CD14-positive monocyte (primary cell): ENCODE measurements at regions not wholly inside any gene's neighbourhood (a gene's known extent, or its start where the extent isn't known, plus 50 kb on each side); places are given as distances from the start of the nearest gene placed in this dataset.

Source experiments
- DNase-seq, 3 donors: peaks; one replicate each; pipeline ENCODE4 v3.0.0-alpha.2; 2011 to 2022
- H2AFZ ChIP-seq: 2 replicates; pipeline ENCODE4 v1.6.0; 2012; ENCODE audit warnings: mild to moderate bottlenecking, low read depth, low read length, inconsistent platforms; ENCODE audit not compliant: insufficient read depth, poor library complexity, severe bottlenecking
- H3K27ac ChIP-seq, 2 donors: 1 replicate in 1 of 2; 2 replicates in 1 of 2; pipeline ENCODE4 v1.5.1; 2012 to 2013; ENCODE audit warnings: low read length in 2 of 2, control low read depth in 1 of 2, inconsistent platforms in 1 of 2, low read depth in 1 of 2, mild to moderate bottlenecking in 1 of 2
- H3K27me3 ChIP-seq, 2 donors: one replicate each; pipeline versions ENCODE4 v1.6.0 to v1.6.1; 2011 to 2013; ENCODE audit warnings: low read length in 2 of 2; ENCODE audit not compliant: control insufficient read depth in 2 of 2, insufficient read depth in 2 of 2
- H3K36me3 ChIP-seq, 2 donors: replicated peaks in 1 of 2; 1 replicate in 1 of 2; 2 replicates in 1 of 2; pipeline versions ENCODE4 v1.5.1 to v1.6.1; 2012 to 2013; ENCODE audit warnings: low read length in 2 of 2, control low read depth in 1 of 2, inconsistent platforms in 1 of 2, mild to moderate bottlenecking in 1 of 2; ENCODE audit not compliant: insufficient read depth in 2 of 2, control insufficient read depth in 1 of 2
- H3K4me1 ChIP-seq, 2 donors: 1 replicate in 1 of 2; 2 replicates in 1 of 2; pipeline versions ENCODE4 v1.5.1 to v1.6.1; 2012 to 2013; ENCODE audit warnings: low read length in 2 of 2, control low read depth in 1 of 2, inconsistent platforms in 1 of 2, mild to moderate bottlenecking in 1 of 2, moderate library complexity in 1 of 2; ENCODE audit not compliant: insufficient read depth in 2 of 2, control insufficient read depth in 1 of 2
- H3K4me2 ChIP-seq: replicated peaks from 2 replicates; pipeline ENCODE3; 2012; ENCODE audit warnings: low read length, moderate library complexity, mild to moderate bottlenecking; ENCODE audit not compliant: poor library complexity, severe bottlenecking; ENCODE audit errors: extremely low read depth
- H3K4me3 ChIP-seq, 3 experiments: fragments of 200-600 bp in 1 of 3; sonication (generic) in 1 of 3; replicated peaks in 1 of 3; 1 replicate in 2 of 3; 2 replicates in 1 of 3; pipeline ENCODE4 v1.5.1; 2011 to 2013; ENCODE audit warnings: low read length in 3 of 3, mild to moderate bottlenecking in 3 of 3, control low read depth in 2 of 3, low read depth in 2 of 3, inconsistent platforms in 1 of 3, moderate library complexity in 1 of 3
- H3K79me2 ChIP-seq: 2 replicates; pipeline ENCODE4 v1.6.0; 2012; ENCODE audit warnings: mild to moderate bottlenecking, control low read depth, inconsistent platforms, low read length, moderate library complexity; ENCODE audit not compliant: insufficient read depth
- H3K9ac ChIP-seq: 2 replicates; pipeline ENCODE4 v1.6.0; 2017; ENCODE audit warnings: low read length, mild to moderate bottlenecking; ENCODE audit not compliant: insufficient read depth, poor library complexity, severe bottlenecking
- H3K9me3 ChIP-seq, 2 donors: replicated peaks in 1 of 2; 1 replicate in 1 of 2; 2 replicates in 1 of 2; pipeline versions ENCODE4 v1.5.1 to v1.6.1; 2012 to 2013; ENCODE audit warnings: low read length in 2 of 2, control low read depth in 1 of 2; ENCODE audit not compliant: control insufficient read depth in 1 of 2, insufficient read depth in 1 of 2
- H4K20me1 ChIP-seq: 2 replicates; pipeline ENCODE4 v1.6.0; 2012; ENCODE audit warnings: mild to moderate bottlenecking, low read length, control low read depth, moderate library complexity; ENCODE audit not compliant: insufficient read depth
- H3K27ac Mint-ChIP-seq, 7 donors: one replicate each; pipeline ENCODE4 v1.8.0; 2020; ENCODE audit warnings: mild to moderate bottlenecking in 7 of 7, mixed read lengths in 7 of 7, moderate library complexity in 6 of 7, inconsistent platforms in 2 of 7
- H3K27me3 Mint-ChIP-seq, 3 donors: one replicate each; pipeline ENCODE4 v1.8.0; 2021 to 2022; ENCODE audit warnings: low read depth in 3 of 3, mild to moderate bottlenecking in 3 of 3, mixed read lengths in 3 of 3, moderate library complexity in 3 of 3, inconsistent platforms in 1 of 3
- H3K36me3 Mint-ChIP-seq, 2 donors: one replicate each; pipeline ENCODE4 v1.8.0; 2020; ENCODE audit warnings: mixed read lengths in 2 of 2, inconsistent platforms in 1 of 2, mild to moderate bottlenecking in 1 of 2
- H3K4me1 Mint-ChIP-seq: one replicate; pipeline ENCODE4 v1.8.0; 2020; ENCODE audit warnings: mild to moderate bottlenecking, mixed read lengths
- H3K4me3 Mint-ChIP-seq, 2 donors: one replicate each; pipeline ENCODE4 v1.8.0; 2020; ENCODE audit warnings: mild to moderate bottlenecking in 2 of 2, mixed read lengths in 2 of 2, moderate library complexity in 1 of 2
- H3K9me3 Mint-ChIP-seq, 7 donors: one replicate each; pipeline ENCODE4 v1.8.0; 2020 to 2022; ENCODE audit warnings: mixed read lengths in 7 of 7, mild to moderate bottlenecking in 6 of 7, moderate library complexity in 6 of 7, inconsistent platforms in 2 of 7
- CTCF ChIP-seq: fragments of 200-600 bp; IDR thresholded peaks from one replicate; pipeline ENCODE4 v1.8.0; 2022; ENCODE audit warnings: antibody characterized with exemption, mild to moderate bottlenecking
- WGBS: methylation state at CpG from one replicate; pipeline ENCODE4 v1.1.5; 2013; ENCODE audit warnings: missing lambda C conversion rate; ENCODE audit not compliant: insufficient coverage; 5-methylcytosine and 5-hydroxymethylcytosine counted together
- intact Hi-C, 2 donors: fragments of 100-400 bp; cut with micrococcal nuclease; formaldehyde crosslinking; loops; one replicate each; pipeline versions ENCODE4 v1.15.0 to v1.15.1; 2023

- H3K27me3 Mint-ChIP-seq = peaks cover 0 to 2% (median 0%) of the 10 kb centered on the region in 3 donors
- H3K36me3 ChIP-seq = no peaks in the 10 kb centered on the region
- DNase-seq = no peak
Observed at GRCh38 chr2:58350484-58350883, 109.4 kb upstream of the FANCL start.

GRCh38 chr2:58347810-58348209 lies 106.7 kb upstream of the FANCL start:
- Histone ChIP-seq H3K27me3 (no peaks in the 10 kb centered on the region), H3K79me2 (no peaks in the 10 kb centered on the region), H2AFZ (no peak overlapping the region), H3K9ac (no peak overlapping the region), H3K4me2 (no peak overlapping the region), H4K20me1 (no peaks in the 10 kb centered on the region), H3K4me1 (no peaks in the 10 kb centered on the region), H3K9me3 (no peaks in the 10 kb centered on the region), H3K27ac (no peak overlapping the region), H3K36me3 (no peaks in the 10 kb centered on the region), H3K4me3 (no peak overlapping the region)
- intact Hi-C loops = no loop called here
- H3K36me3 Mint-ChIP-seq = no peaks in the 10 kb centered on the region
- no peak for TF ChIP-seq CTCF
- no peaks in the 10 kb centered on the region for H3K4me1 Mint-ChIP-seq
- peaks cover 0 to 2% (median 0%) of the 10 kb centered on the region in 3 donors for H3K27me3 Mint-ChIP-seq
- no peak overlapping the region for H3K27ac Mint-ChIP-seq
- WGBS = no CpG with 5 or more reads among the region's 1 CpG
- no peak for DNase-seq
- no peak overlapping the region for H3K4me3 Mint-ChIP-seq
- peaks cover 0 to 5% (median 2%) of the 10 kb centered on the region in 7 donors for H3K9me3 Mint-ChIP-seq

More at GRCh38 chr2:58350484-58350883, 109.4 kb upstream of the FANCL start:
- Histone ChIP-seq H3K4me2 (no peak overlapping the region), H3K79me2 (no peaks in the 10 kb centered on the region), H3K4me1 (no peaks in the 10 kb centered on the region), H2AFZ (no peak overlapping the region), H3K27ac (no peak overlapping the region), H4K20me1 (no peaks in the 10 kb centered on the region), H3K4me3 (no peak overlapping the region), H3K9me3 (no peaks in the 10 kb centered on the region), H3K27me3 (no peaks in the 10 kb centered on the region), H3K9ac (no peak overlapping the region)
- no peak overlapping the region for H3K27ac Mint-ChIP-seq
- no CpG with 5 or more reads among the region's 2 CpGs for WGBS
- no peaks in the 10 kb centered on the region for H3K9me3 Mint-ChIP-seq
- no peak overlapping the region for H3K4me3 Mint-ChIP-seq
- intact Hi-C loops = no loop called here
- H3K36me3 Mint-ChIP-seq = no peaks in the 10 kb centered on the region
- H3K4me1 Mint-ChIP-seq = no peaks in the 10 kb centered on the region
- TF ChIP-seq CTCF = no peak
